Skeletal muscle cell (primary cell): ENCODE measurements at regions not wholly inside any gene's neighbourhood (a gene's known extent, or its start where the extent isn't known, plus 50 kb on each side); places are given as distances from the start of the nearest gene placed in this dataset.

Experiments used
- DNase-seq: peaks from one replicate; pipeline ENCODE4 v3.0.0-alpha.2; 2010; ENCODE audit warnings: low read depth
- H3K4me3 ChIP-seq: 2 replicates; pipeline ENCODE4 v1.5.1; 2011; ENCODE audit warnings: low read depth, mild to moderate bottlenecking, control low read depth, low read length, moderate library complexity

GRCh38 chr2:133711806-133712205 lies 143.5 kb upstream of the NCKAP5 start:
- DNase-seq: no peak
- H3K4me3 ChIP-seq: no peak overlapping the region

DNA sequence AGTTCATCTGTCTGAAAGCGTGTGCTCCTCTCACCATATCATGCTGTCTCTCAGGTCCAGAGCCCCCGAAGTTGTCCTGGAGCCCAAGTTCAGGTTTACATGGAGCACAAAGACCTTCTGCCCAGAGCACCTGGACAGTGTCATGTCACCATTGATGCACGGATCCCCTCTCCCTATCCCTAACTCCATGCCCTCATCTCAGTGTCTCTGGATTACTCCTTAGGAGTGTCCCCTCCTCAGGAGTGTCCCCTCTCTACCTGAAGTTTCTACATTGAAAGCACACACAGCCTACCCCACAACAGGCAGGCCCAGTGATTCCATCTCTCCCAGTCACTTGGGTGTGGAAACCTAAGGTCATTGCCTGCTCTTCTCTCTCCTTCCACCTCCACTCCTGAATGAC lies 144.1 kb upstream of the NCKAP5 start:
- DNase-seq: no peak
- H3K4me3 ChIP-seq: no peak overlapping the region

DNA sequence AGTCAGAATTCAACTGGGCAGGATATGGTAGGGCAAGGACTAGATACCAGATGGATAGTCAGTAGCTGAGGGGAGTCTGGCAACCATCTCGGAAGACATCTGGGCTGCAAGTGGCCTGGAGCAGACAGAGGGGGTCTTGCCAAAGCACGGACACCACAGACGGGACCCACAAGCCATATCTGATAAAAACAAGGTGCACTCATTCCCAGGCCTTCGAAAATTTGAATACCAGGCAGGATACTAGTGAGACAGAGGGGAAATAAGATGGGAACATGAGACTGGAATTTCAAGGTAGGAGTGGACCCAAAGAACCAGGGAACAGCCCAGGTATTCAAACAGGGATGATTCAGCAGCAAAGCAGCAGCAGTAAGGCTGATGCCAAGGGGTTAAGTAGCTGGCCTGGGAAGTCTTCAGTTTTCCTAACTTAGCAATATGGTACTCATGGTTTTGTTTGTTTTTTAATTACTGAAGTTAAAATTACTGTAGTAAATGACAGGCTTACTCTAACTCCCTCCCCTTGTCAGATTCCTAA lies 144.9 kb upstream of the NCKAP5 start:
- H3K4me3 ChIP-seq: no peak overlapping the region
- DNase-seq: no peak

DNA sequence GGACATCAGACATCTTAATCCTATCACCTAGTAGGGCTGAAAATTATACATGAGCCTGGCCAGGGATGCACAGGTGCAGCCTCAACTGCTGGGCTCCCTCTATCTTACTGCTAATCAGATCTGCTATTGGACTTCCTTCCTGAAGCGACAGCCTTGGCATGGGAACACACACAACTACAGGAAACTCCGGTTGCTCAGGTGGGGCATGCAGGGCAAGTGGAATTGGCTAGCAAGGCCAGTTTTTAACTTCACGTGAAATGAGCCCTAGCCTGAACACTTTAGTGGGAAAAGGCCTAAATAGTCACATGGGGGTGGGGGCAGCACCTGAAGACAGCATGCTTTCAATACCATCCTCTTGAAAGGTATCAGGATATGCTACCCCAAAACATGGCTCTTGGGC lies 147.9 kb upstream of the NCKAP5 start:
- DNase-seq: no peak
- no peak overlapping the region for H3K4me3 ChIP-seq

GRCh38 chr2:133717497-133717896 lies 149.2 kb upstream of the NCKAP5 start:
- H3K4me3 ChIP-seq: no peak overlapping the region
- DNase-seq: no peak

DNA sequence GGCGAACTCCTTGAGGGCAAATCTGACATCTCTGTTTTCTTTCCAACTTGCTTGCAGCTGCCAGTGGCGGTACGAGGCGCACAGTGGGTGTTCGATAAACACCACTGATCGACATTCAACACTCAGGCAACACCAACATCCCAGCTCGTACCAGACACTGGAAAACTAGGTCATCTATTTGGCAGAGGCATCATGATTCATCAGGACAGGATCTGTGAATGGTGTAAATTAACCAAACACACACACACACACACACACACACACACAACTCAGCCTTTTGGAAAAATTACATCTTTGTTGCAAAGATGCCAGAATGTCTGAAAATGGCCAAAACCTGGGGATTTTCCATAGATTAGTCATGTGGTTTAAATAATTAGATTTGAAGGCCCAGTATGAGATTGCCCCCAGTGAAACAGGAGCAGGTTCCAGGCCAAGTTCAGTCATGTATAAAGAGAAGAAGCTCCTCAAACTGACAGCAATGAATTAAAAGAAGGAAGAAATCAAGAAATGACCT lies 150.5 kb upstream of the NCKAP5 start:
- no peak overlapping the region for H3K4me3 ChIP-seq
- DNase-seq: peak; percentile 65

DNA sequence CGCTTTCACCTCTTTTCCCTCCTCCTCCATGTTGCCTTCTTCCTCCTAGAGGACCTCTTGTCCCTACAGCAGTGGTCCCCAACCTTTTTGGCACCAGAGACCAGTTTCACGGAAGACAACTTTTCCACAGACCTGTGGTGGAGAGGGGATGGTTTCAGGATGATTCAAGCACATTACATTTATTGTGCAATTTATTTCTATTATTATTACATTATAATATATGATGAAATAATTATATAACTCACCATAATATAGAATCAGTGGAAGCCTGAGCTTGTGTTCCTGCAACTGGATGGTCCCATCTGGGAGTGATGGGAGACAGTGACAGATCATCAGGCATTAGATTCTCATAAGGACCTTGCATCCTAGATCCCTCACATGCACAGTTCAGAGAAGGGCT lies 152.2 kb upstream of the NCKAP5 start:
- H3K4me3 ChIP-seq: no peak overlapping the region
- DNase-seq: no peak

DNA sequence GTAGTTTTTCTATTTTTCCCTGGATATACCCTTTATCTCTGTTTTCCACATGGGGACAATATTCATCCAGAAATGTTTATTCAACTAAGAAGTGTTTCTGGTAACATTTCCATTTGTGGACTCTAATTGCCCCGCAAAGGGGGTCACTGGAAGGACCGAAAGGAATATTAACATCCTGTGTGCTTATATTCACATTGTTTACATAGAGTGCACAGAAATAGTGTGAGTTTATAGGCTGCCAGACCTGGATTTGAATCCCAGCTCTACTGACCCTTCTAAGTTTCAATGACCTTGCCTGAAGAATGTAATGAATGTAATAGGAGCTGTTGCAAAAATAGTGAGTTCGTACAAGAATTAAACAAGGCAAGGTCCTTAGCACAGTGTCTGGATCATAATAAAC lies 152.9 kb upstream of the NCKAP5 start:
- H3K4me3 ChIP-seq: no peak overlapping the region
- no peak for DNase-seq

DNA sequence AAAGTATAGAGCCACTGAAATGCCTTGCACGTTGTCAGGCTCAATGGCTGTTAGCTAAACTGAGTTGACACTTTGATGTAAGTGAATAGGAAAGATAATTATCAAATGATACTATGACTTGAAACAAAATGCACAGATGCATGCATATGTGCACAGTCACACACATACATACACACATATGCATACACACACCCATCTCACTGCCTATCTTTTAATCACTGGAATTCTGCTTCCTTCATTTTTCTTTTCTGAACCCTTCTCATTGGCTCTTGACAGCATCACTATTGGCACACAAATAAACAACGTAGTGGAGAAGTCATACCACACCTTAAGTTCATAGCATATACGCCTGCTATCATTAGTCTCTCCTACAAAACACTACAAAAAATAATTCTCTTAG lies 154.9 kb upstream of the NCKAP5 start:
- no peak for DNase-seq
- no peak overlapping the region for H3K4me3 ChIP-seq

GRCh38 chr2:133726973-133727372 lies 158.7 kb upstream of the NCKAP5 start:
- peak overlapping the region; percentile 28 for H3K4me3 ChIP-seq

GRCh38 chr2:133732059-133732458 lies 163.8 kb upstream of the NCKAP5 start:
- no peak overlapping the region for H3K4me3 ChIP-seq
- no peak for DNase-seq

More at GRCh38 chr2:133726973-133727372, 158.7 kb upstream of the NCKAP5 start:
- DNase-seq: no peak

DNA sequence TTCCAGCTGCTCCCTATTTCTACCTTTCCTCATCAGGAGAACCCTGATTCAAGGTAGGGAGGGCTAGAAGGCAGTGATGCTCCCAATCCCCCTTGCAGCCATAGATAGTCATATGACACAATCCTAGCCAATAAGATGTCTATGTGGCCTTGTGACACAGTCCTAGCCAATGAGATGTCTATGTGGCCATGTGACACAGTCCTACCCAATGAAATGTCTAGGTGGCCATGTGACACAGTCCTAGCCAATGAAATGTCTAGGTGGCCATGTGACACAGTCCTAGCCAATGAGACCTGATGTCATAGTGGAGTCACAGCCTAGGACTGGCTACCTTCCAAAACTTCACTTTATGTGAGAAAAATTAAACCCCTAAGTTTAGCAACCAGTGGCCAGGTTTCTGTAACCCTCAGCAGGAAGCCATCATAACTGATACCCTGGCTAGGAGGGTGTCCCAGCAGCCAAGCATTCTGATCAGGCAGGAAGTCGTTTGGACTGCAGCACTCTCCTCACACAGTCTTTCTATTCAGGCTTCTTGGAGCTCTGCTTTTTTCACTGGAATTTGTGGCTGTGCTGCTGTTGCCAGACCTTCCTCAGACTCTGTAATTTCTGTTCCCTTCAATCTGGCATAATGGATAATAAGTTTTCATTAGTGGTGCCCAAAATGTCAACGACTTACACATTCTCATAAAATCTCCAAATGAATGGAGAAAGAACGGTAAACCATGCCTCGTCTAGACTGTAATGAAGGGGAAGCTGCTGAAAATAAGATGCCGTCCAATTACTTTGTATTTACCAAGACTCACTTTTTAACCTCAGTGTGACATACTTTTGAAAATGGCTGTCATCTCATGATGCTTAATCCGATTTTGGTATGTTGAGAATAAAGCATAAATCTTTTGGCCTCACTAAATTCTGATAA lies 165.0 kb upstream of the NCKAP5 start:
- no peak for DNase-seq
- no peak overlapping the region for H3K4me3 ChIP-seq

- no peak overlapping the region for H3K4me3 ChIP-seq
- DNase-seq: peak; percentile 31
Observed at GRCh38 chr2:133733901-133734255, 165.6 kb upstream of the NCKAP5 start.

DNA sequence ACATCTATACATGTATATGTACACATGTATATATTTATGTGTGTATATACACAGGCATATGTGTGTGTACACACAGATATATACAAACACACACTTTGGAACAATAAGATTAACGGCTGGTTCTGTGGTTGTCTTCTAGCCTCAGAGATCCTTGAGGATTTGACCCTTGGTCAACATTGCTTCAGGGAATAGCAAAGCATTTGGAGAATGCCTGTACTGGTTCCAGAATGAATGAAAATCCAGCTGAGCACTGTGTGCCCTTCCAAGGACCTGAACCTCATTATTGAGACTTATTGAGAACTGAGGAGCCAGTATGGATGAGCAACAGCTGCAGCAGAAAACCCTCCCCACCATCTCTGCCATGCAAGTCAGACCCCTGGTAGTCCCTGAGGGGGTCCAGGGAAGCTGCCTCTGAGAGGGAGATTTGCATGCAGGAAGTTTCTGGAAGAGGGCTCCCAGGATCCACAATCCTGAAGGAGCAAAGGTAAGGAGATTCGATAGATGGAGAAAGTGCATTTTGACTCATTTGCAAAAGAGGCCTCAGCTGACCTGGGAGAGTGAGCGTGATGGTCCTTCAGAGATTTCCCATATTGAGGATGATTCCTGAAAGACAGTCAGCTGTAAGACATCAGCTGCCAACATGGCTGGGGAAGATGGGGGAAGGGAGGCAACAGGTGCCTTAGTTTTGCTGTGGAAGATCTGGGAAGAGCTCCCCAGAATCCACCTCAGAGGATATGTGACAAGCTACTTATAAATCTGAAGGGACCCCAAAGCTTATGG lies 166.6 kb upstream of the NCKAP5 start:
- no peak overlapping the region for H3K4me3 ChIP-seq
- DNase-seq: no peak

DNA sequence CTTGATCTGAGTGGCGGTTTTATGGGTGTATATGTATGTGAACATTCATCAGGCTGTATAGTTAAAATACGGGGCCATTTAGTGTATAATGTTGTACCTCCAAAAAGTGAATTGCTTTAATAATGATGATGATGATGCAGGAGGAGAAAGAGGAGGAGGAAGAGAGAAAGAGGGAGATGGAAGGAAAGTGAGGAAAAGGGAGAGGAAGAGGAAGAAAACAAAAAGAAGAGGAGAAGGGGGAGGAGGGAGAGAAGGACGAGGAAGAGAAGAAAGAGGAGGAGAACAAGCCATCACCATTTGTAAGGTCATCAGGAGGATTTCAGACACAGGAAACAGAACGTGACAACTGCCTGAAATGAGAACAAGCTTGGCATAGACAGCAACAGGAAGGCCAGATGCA lies 168.4 kb upstream of the NCKAP5 start:
- no peak for DNase-seq
- H3K4me3 ChIP-seq: no peak overlapping the region

GRCh38 chr2:133737242-133737993 lies 169.2 kb upstream of the NCKAP5 start:
- no peak for DNase-seq
- no peak overlapping the region for H3K4me3 ChIP-seq

GRCh38 chr2:133739039-133739438 lies 170.8 kb upstream of the NCKAP5 start:
- no peak for DNase-seq
- H3K4me3 ChIP-seq: no peak overlapping the region

GRCh38 chr2:133740500-133740899 lies 172.2 kb upstream of the NCKAP5 start:
- DNase-seq: no peak
- H3K4me3 ChIP-seq: no peak overlapping the region

- no peak for DNase-seq
- H3K4me3 ChIP-seq: no peak overlapping the region
Observed at GRCh38 chr2:133748007-133748700, 179.9 kb upstream of the NCKAP5 start.
